Activated CD8-positive, alpha-beta memory T cell treated with anti-CD3 and anti-CD28 coated beads, Interleukin-2, amount 50 U/mL, for 24 hours (primary cell): ENCODE measurements at regions not wholly inside any gene's neighbourhood (a gene's known extent, or its start where the extent isn't known, plus 50 kb on each side); places are given as distances from the start of the nearest gene placed in this dataset.
"Not testable (repeated sequence)": the region's sequence is repeated elsewhere in the genome, so short reads cannot be mapped to it uniquely, and the experiment has no call there.

ENCODE experiments used
- DNase-seq: peaks from one replicate; pipeline ENCODE4 v3.0.0-alpha.2; 2020; ENCODE audit errors: extremely low read depth

DNA sequence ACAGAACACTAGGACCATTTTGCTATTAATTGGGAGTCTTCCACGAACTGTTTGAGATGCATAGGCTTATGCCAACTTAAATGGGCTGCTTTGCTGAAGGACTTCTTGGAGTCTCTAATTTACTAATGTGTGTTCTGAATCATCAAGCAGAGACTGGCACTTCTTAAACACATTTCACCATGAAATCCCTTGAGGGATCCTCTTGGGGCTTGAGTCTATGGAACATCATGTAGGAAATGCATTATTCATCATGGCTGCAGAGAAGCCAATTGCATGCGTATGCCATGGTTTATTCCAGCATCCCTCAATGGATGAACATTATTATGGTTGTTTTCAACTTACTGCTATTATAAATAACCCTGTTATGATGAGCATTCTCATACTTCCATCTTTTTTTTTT is 73.4 kb downstream of the FGD2 start:
- no peak for DNase-seq

DNA sequence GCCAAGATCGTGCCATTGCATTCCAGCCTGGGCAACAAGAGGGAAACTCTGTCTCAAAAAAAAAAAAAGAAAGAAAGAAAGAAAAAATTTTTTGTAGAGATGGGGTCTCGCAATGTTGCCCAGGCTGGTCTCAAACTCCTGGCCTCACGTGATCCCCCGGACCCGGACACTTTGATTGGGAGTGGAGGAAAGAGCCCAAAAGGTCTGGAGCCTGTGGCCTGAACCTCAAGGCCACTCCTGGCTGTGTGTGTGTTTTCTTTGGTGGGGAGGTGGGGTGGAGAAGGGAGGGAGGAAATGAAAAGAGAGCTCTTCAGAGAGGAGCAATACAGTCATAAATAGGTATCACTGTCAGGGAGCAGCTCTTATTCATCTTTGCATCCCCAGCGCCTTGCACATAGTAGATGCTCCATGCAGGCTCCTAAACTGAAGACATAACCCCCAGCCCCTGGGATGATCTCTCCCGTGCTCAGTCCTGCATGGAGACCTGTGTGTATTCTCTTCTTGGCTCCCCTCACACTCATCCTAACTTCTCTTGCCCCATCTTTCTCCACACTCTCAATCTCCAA is 75.7 kb downstream of the FGD2 start:
- DNase-seq: no peak

DNA sequence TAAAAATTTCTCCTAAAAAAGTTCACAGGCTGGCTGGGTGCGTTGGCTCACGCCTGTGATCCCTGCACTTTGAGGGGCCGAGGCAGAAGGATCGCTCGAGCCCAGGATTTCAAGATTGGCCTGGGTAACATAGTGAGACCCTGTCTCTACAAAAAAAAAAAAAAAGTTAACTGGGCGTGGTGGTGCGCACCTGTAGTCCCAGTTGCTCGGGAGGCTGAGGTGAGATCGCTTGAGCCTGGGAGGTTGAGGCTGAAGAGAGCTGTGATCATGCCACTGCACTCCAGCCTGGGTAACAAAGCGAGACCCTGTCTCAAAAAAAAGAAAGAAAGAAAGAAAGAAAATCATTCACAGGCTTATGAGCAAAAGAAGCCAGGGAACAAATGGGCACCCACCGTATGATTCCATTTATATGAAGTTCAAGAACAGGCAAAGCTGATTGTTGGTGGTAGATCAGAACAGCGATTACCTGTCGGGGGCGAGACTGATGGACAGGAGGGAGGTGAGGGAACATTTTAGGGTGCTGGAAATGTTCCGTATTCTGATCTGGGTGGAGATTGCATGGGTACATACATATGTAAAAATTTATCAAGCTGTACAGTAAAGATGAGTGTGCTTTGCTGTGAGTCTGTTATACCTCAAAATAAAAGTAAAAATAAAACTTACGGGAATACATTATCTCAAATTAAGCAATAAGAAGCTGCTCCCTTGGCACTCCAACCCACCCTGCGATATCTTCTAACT is 77.1 kb downstream of the FGD2 start:
- DNase-seq: no peak

DNA sequence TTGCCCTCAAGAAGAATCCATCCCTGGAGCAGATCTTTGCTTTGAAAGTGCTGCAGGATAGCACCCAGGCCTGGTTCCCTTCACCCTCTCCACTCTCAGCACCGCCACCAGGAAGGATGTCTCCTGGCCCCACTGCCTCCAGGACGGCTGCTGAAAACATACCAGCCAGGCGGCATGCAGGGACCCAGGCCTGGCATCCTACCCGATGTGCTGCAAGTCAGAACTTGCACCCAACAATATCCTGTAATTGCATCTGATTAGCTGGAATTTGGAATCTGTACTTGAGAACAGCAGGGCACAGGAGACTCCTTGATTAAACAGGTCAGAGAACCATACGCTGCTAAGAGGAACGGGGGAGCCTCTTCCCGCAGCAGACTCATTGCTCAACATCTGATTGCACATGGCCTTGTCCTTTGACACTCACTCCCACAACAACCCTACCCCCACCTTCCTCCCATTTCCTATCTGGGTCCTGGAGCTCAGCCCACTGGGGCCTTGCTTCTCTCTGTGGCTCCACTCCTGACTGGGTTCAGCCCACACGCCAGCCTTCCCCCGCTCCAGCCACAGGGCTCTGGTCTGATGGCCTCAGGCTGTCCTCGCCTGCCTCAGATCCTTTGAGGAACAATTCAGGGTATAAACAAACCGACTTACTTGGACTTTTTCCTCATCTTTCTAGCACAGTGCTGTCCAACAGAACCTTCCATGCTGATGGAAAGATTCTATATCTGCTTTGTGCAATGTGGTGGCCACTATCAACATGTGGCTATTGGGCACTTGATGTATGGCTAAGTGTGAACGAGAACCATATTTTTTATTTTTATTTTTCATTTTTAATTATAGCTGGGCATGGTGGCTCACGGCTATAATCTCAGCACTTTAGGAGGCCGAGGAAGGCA is 78.0 kb downstream of the FGD2 start:
- no peak for DNase-seq

DNA sequence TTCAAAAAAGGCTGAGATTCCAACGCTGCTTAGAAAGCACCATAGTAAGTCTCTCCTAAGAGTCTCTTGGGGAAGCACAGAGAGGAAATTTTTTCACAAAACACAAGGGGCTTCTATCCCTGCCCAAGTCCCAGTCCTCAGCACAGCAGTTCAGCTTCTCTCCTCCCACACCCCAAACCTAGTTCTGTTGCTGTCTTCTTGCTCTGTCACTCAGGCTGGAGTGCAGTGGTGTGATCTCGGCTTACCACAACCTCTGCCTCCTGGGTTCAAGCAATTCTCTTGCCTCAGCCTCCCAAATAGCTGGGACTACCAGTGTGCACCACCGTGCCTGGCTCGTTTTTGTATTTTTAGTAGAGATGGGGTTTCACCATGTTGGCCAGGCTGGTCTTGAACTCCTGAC is 79.2 kb downstream of the FGD2 start:
- not testable (repeated sequence) for DNase-seq

DNA sequence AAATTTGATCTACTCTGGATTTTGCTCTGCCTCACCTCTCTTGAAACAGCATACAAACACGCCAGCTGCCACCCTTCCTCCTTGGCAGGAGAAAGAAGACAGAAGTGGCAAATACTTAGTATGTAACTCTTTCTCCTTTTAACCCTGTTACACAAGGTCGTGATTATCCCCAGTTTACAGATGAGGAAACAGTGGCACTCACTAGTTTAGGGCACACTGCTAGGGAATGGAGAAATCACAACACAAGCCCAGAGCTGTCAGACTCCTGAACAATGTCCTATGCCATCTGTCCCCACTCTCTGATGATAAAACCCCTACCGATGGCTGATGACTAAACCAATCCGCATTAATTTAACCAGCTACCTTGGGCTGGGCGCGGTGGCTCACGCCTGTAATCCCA is 79.7 kb downstream of the FGD2 start:
- DNase-seq: no peak

DNA sequence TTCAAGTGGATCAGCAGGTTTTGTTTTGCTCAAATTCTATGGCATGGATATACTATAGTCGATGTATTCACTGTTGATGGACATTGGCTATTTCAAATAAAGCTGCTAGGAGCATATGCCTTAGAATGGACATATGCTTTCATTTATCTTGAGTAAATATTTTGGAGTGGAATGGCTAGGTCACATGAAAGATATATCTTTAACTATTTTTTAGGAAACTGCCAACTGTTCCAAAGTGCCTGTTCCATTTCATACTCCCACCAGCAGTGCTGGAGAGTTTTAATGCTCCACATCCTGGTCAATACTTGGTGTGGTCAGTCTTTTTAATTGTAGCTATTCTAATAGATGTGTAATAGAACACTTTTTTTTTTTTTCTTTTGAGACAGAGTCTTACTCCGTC is 81.1 kb upstream of the PIM1 start:
- no peak for DNase-seq

DNA sequence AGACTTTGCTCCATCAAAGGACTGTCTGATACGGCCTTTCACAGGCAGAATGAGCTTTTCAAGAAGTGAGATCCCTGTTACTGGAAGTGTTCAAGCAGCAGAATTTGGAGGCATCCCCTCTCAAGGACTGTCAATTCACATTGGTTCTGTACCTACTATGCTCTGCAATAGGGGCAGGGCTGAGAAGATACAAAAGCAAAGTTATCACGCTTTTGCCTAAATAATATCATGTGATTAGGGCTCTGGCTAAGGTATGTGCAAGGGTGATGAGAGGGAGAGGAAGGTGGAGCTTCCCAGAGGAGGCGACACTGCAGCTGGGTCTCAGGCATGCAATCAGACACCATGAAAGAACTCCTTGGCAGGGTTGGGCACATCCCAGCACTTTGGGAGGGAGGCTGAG is 80.2 kb upstream of the PIM1 start:
- no peak for DNase-seq

DNA sequence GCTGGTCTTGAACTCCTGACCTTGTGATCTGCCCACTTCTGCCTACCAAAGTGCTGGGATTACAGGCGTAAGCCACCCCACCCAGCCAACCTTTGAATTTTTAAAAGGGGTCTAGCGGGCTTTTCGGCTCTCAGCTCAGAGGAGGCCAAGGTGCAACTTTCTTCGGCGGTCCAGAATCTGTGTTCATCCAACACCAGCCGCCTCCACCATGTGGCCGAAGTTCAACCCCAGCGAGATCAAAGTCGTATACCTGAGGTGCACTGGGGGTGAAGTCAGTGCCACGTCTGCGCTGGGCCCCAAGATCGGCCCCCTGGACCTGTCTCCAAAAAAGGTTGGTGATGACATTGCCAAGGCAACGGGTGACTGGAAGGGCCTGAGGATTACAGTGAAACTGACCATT is 78.8 kb upstream of the PIM1 start:
- not testable (repeated sequence) for DNase-seq

DNA sequence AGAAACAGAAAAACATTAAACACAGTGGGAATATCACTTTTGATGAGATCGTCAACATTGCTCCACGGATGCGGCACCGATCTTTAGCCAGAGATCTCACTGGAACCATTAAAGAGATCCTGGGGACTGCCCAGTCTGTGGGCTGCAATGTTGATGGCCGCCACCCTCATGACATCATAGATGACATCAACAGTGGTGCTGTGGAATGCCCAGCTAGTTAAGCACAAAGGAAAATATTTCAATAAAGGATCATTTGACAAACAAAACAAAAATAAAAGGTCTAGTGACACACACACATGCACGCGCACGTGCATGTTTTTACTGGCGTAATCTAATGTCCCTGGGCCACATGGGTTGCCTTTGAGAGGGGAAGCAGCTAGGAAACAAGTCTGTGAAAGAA is 78.4 kb upstream of the PIM1 start:
- not testable (repeated sequence) for DNase-seq

DNA sequence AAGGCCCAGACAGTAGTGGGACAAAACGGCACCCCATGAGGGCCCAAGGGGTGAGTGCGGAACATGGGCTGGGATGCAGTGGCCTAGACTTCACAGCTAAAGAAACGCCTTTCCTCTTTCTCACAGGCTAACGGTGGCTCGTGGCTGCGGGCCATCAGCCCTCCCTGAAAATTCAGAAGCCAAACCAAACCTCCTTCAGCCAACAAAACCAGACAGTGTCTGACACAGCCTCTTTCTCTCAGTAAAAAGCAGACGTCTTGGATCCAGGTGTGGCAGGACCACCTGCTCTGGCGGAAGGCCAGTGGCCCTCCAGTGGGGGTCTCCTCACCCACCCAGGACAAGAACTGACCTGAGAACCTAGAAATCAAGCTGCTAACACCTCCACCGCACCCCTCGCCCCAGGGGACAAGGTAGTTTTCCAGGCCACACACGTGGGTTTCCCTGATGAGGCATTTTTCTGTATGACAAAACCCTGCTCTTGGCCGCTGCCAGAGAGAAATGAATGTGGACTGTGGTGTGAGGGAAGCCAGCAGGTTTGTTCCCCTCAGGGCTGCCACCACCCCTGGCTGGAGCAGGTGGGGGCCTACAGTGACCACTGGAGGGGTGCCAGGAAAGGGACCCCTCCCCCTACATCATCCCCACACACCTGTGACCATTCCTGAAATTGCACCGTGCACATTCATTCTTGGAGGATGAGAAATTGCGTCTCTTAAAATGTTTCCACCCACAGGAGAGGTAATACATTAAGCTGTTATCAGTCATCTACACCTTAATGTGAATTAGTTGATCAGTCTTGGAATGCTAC is 76.8 kb upstream of the PIM1 start:
- no peak for DNase-seq

DNA sequence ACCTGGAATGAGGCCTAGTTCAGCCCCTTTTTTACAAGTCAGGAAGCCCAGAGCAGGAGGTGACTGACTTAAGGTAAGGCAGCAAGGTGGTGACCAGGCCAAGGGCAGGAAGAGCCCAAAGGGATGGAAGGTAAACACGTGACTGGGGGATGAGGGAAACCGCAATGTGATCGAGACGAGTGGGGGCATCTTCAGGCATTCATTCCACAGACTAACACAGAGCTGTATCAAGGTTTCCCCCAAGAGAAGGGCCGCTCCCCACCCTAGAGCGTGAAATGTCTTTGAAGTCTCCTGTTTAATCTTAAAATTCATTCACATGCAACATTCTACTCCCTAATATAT is 76.3 kb upstream of the PIM1 start:
- no peak for DNase-seq

DNA sequence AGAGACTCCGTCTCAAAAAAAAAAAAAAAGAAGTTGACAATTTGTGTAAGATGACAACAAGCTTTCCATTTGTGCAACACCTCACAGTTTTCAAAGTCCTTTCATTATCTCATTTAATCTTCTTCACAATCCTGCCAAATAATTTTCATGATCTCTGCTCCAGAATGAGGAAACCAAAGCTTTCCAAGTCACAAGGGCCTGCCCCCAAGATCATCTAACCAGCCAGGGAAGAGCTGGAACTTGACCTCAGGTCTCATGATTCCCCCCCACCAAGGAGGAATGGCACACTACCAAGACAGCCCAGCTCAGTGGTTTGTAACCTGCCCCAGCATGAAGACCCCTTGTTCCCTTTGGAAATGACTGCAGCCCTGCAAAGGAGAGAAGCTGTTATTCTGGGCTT is 74.0 kb upstream of the PIM1 start:
- no peak for DNase-seq

DNA sequence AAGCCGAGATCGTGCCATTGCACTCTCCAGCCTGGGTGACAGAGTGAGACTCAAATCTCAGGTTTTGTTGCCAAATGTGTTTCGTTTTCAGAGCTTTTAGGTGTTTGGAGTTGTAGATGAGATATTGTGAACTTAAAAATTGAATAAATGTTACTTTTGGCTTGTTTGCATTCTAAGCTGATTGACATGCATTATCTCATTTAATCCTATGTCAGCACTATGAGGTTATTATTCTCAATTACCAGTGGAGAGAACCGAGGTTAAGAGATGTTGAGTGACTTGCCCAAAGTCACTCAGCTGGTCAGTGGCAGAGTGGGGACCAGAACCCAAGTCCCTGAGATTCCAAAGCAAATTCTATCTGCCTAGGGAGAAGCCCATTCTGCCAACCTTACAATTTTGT is 72.6 kb upstream of the PIM1 start:
- no peak for DNase-seq

DNA sequence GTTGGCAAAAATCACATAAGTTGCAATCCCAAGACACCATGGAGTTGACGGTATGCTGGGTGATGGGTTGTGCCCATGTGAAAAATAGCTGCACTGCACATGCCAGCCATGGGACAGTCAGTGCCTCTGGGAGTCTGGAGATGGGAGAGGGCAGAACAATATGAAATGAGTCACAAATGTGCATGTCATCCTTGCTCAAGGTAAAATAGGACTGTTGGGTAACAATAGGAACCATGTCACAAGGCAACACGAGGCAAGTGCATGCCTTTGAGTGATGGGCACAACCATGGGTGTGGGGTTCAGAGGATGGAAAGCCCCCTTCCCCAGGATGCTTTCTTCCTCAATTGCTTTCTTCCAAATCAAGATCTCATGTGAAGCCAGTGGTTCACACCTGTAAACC is 70.5 kb upstream of the PIM1 start:
- DNase-seq: no peak

DNA sequence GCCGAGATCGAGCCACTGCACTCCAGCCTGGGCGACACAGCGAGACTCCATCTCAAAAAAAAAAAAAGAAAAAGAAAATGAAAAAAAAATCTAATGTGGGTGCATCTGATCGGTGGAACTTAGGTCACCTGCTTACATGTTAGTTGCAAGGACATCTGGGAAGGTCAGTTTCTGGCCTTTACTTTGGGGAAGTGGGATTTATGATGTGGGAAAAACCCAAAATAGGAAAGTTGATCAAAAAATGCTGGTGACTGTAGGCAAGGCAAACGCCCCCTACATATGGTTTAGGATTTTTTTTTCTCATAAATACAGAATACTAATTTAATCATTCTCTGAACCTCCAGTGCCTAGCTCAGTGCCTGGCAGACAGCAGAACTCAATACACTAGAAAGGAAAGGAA is 69.2 kb upstream of the PIM1 start:
- no peak for DNase-seq

DNA sequence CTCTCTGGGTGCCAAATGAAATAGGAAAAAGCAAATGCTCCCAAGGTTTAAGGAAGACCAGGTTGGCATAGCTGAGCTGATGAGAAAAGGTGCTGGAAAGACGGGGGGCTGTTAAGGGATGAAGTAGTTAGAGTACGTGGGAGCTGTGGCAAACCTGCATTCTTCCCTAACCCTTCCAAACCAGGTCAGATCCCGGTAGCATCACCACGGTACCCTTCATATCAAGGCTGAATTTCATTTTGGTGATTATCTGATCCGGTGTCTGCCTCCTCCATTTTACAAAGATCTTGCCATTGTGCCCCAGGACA is 68.0 kb upstream of the PIM1 start:
- DNase-seq: no peak

DNA sequence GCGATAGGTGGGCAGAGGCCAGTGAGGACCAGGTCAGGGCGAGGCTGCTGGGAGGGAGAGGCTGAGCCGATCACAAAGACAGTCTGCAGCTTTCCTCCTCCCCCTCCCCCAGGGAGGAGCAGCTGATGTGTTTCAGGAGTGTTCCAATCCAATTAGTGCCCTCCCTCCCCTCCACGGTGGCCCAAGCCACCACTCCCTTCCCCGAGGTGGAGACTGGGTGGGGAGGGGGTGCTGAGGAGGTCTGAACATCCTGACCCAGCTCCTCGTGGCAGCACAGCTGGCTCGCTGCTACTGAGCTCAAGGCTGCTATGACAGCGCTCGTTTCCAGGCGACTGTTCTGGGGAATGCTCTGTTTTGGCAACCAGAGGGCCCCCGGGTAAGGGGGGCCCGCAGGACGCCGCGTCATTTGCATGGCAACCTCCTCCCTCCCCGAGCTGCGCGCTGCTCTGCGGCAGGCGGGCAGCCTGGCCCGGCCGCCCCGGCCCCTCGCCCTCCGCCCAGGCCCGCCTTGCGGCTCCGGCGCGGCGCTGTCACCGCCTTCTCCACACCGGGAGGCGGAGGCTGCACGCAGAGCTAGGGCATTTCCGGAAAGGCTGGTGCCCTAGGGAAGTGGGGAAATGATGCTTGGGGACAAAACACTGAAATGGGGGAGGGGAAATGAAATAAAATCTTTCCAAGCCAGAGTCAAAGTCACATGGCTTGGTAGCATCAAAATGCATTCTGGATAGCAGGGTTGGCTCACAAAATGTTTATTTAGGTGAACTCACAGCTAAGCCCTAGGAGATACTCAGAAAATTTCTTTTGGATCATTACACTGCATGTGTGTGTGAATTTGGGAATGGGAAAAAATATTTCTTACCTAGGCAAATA is 67.4 kb upstream of the PIM1 start:
- DNase-seq: peak; percentile 37

DNA sequence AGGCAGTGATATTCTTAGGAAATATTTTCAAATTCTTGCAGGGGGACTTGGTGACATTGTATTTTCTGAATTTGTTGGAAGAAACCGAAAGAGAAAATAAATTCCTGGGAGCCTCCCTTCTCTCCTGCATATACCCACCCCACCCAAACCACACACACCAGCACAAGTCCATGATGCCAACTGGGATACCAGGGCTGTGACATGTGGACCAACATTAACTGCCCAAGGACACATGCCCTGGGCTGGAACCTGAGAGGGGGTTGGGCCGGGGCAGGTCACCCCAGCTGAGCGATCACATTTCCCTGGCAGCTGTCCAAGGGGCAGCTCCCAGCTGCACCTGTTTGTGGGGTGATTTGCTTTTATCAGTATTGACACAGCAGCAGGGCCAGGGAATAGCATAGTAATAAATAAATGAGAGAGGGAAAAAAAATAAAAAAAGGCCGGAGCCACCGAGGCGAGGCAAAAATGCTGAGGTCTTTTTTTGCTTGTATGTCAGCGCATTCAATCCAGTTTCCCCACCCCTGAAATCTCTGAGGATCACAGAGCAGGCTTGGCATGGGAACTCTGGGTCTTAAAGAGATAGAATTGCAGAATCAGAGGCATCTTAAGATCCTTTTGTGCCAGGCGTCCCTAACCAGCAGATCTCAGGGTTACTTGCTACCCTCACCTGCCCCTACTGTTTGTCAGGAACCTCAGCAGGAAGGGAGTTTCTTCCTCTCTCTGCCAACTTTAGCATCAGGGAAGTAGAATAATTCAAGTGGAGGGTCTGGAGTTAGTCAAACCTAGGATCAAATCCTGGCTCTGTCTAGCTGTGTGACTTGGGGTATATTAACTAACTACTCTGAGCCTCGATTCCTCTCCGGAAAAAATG is 66.5 kb upstream of the PIM1 start:
- no peak for DNase-seq

DNA sequence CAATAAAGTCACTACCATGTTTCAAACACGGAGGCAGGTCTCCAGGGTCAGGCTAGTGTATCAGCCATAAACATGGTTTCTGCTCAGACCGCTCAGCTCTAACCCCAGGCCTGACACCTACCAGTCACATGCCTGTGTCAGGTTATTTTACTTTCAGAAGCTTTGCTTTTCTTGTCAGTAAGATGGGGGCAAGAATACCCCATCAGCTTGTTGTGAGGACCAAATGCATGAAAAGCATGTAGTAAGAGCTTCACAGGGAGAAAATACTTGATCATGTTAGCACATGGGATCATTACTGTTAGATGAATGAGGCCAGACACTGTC is 65.2 kb upstream of the PIM1 start:
- DNase-seq: no peak
